Tibial nerve (tissue), 4 donors: ENCODE measurements at regions not wholly inside any gene's neighbourhood (a gene's known extent, or its start where the extent isn't known, plus 50 kb on each side); places are given as distances from the start of the nearest gene placed in this dataset.

Source experiments
- DNase-seq, 2 donors: peaks; one replicate each; pipeline ENCODE4 v3.0.0-alpha.2; 2019; ENCODE audit warnings: low spot score in 2 of 2
- H3K27ac ChIP-seq, 4 donors: fragments of 200-600 bp; sonication (generic) in 3 of 4; one replicate each; pipeline ENCODE4 v1.5.1; 2017 to 2019; ENCODE audit warnings: mild to moderate bottlenecking in 1 of 4
- H3K27me3 ChIP-seq, 2 donors: fragments of 200-600 bp; sonication (generic) in 1 of 2; one replicate each; pipeline versions ENCODE4 v1.5.1 to v1.6.0; 2017 to 2019
- H3K36me3 ChIP-seq, 3 donors: fragments of 200-600 bp; sonication (generic); one replicate each; pipeline ENCODE4 v1.5.1; 2018 to 2019
- H3K4me1 ChIP-seq, 4 donors: fragments of 200-600 bp; sonication (generic) in 3 of 4; one replicate each; pipeline ENCODE4 v1.5.1; 2017 to 2019
- H3K4me3 ChIP-seq, 4 donors: fragments of 200-600 bp; sonication (generic) in 3 of 4; one replicate each; pipeline ENCODE4 v1.5.1; 2017 to 2019; ENCODE audit warnings: mild to moderate bottlenecking in 1 of 4, moderate library complexity in 1 of 4
- H3K9me3 ChIP-seq, 4 donors: fragments of 200-600 bp; sonication (generic) in 3 of 4; one replicate each; pipeline ENCODE4 v1.5.1; 2017 to 2019
- CTCF ChIP-seq, 5 experiments: fragments of 200-600 bp in 3 of 5; fragments of 450-650 bp in 2 of 5; sonication (generic) in 3 of 5; IDR thresholded peaks; one replicate each; pipeline ENCODE4 v1.5.1; 2016 to 2019; ENCODE audit warnings: antibody characterized with exemption in 5 of 5, mild to moderate bottlenecking in 3 of 5, moderate library complexity in 2 of 5
- EP300 ChIP-seq, 2 donors: sonication (generic); formaldehyde crosslinking; IDR thresholded peaks; one replicate each; pipeline ENCODE4 v1.6.1; 2017; ENCODE audit warnings: antibody characterized with exemption in 2 of 2, mild to moderate bottlenecking in 1 of 2
- POLR2A ChIP-seq, 2 donors: fragments of 450-650 bp; IDR thresholded peaks; one replicate each; pipeline ENCODE4 v1.6.1; 2017; ENCODE audit warnings: antibody characterized with exemption in 2 of 2, mild to moderate bottlenecking in 2 of 2, moderate library complexity in 2 of 2
- WGBS, 2 donors: methylation state at CpG; one replicate each; pipeline ENCODE4 v1.1.5; 2018; 5-methylcytosine and 5-hydroxymethylcytosine counted together

- DNase-seq, result no peak
- no peak overlapping the region for H3K27ac ChIP-seq
- H3K4me1 ChIP-seq, result no peaks in the 10 kb centered on the region
- peaks cover 0 to 7% (median 0%) of the 10 kb centered on the region in 4 donors for H3K9me3 ChIP-seq
- H3K27me3 ChIP-seq, result no peaks in the 10 kb centered on the region
- WGBS, 2 donors, result 72 to 75% methylated on average over 3 of the region's 3 CpGs
- H3K4me3 ChIP-seq, result no peak overlapping the region
- TF ChIP-seq CTCF (IDR thresholded peaks at IDR 0.05) (no peak), EP300 (IDR thresholded peaks at IDR 0.05) (no peak), POLR2A (IDR thresholded peaks at IDR 0.05) (no peak)
- H3K36me3 ChIP-seq, result no peaks in the 10 kb centered on the region
Observed at GRCh38 chr21:20618878-20619277, 379.3 kb upstream of the NCAM2 start.

- no peak for DNase-seq
- Histone ChIP-seq H3K4me3 (no peak overlapping the region), H3K27ac (no peak overlapping the region), H3K36me3 (no peaks in the 10 kb centered on the region), H3K4me1 (no peaks in the 10 kb centered on the region), H3K27me3 (no peaks in the 10 kb centered on the region), H3K9me3 (peaks cover 0 to 9% (median 0%) of the 10 kb centered on the region in 4 donors)
- 69 to 73% methylated on average over 4 of the region's 4 CpGs for WGBS, 2 donors
- TF ChIP-seq EP300 (IDR thresholded peaks at IDR 0.05) (no peak), POLR2A (IDR thresholded peaks at IDR 0.05) (no peak), CTCF (IDR thresholded peaks at IDR 0.05) (no peak)
Observed at GRCh38 chr21:20627594-20627993, 370.6 kb upstream of the NCAM2 start.

- no peaks in the 10 kb centered on the region for H3K27me3 ChIP-seq
- WGBS, 2 donors, result 88 to 90% methylated on average over 1 of the region's 1 CpG
- no peak overlapping the region for H3K4me3 ChIP-seq
- no peaks in the 10 kb centered on the region for H3K9me3 ChIP-seq
- TF ChIP-seq POLR2A (IDR thresholded peaks at IDR 0.05), result no peak
- H3K27ac ChIP-seq, result no peak overlapping the region
- no peak for DNase-seq
- H3K36me3 ChIP-seq, result no peaks in the 10 kb centered on the region
- H3K4me1 ChIP-seq, result no peaks in the 10 kb centered on the region
Observed at GRCh38 chr21:20631633-20632032, 366.6 kb upstream of the NCAM2 start.

- H3K4me1 ChIP-seq, result no peaks in the 10 kb centered on the region
- H3K9me3 ChIP-seq, result no peaks in the 10 kb centered on the region
- no peak overlapping the region for H3K4me3 ChIP-seq
- H3K27ac ChIP-seq, result no peak overlapping the region
- DNase-seq, result no peak
- H3K36me3 ChIP-seq, result no peaks in the 10 kb centered on the region
- no peaks in the 10 kb centered on the region for H3K27me3 ChIP-seq
- WGBS, 2 donors, result 80 to 92% methylated on average over 2 of the region's 2 CpGs
- TF ChIP-seq EP300 (IDR thresholded peaks at IDR 0.05) (no peak), CTCF (IDR thresholded peaks at IDR 0.05) (no peak), POLR2A (IDR thresholded peaks at IDR 0.05) (no peak)
Observed at GRCh38 chr21:20639026-20639425, 359.2 kb upstream of the NCAM2 start.

GRCh38 chr21:20641241-20641640 lies 357.0 kb upstream of the NCAM2 start:
- 84 to 86% methylated on average over 2 of the region's 2 CpGs for WGBS, 2 donors
- H3K27me3 ChIP-seq, result no peaks in the 10 kb centered on the region
- no peak for DNase-seq
- no peak overlapping the region for H3K27ac ChIP-seq
- no peaks in the 10 kb centered on the region for H3K36me3 ChIP-seq
- H3K4me1 ChIP-seq, result no peaks in the 10 kb centered on the region
- H3K9me3 ChIP-seq, result peaks cover 0 to 8% (median 0%) of the 10 kb centered on the region in 4 donors
- H3K4me3 ChIP-seq, result no peak overlapping the region
- TF ChIP-seq CTCF (IDR thresholded peaks at IDR 0.05) (no peak), EP300 (IDR thresholded peaks at IDR 0.05) (no peak), POLR2A (IDR thresholded peaks at IDR 0.05) (no peak)

- no peaks in the 10 kb centered on the region for H3K36me3 ChIP-seq
- no peaks in the 10 kb centered on the region for H3K27me3 ChIP-seq
- no peak overlapping the region for H3K27ac ChIP-seq
- no peak overlapping the region for H3K4me3 ChIP-seq
- no peaks in the 10 kb centered on the region for H3K4me1 ChIP-seq
- no peak for DNase-seq
- no peak for TF ChIP-seq CTCF (IDR thresholded peaks at IDR 0.05)
- no peak for TF ChIP-seq POLR2A (IDR thresholded peaks at IDR 0.05)
- no peak for TF ChIP-seq EP300 (IDR thresholded peaks at IDR 0.05)
- WGBS, 2 donors, result 57 to 66% methylated on average over 5 of the region's 5 CpGs
- peaks cover 0 to 8% (median 0%) of the 10 kb centered on the region in 4 donors for H3K9me3 ChIP-seq
Observed at GRCh38 chr21:20642681-20643080, 355.5 kb upstream of the NCAM2 start.
